ENCODE measurements at regions not wholly inside any gene's neighbourhood (a gene's known extent, or its start where the extent isn't known, plus 50 kb on each side); places are given as distances from the start of the nearest gene placed in this dataset.

DNA sequence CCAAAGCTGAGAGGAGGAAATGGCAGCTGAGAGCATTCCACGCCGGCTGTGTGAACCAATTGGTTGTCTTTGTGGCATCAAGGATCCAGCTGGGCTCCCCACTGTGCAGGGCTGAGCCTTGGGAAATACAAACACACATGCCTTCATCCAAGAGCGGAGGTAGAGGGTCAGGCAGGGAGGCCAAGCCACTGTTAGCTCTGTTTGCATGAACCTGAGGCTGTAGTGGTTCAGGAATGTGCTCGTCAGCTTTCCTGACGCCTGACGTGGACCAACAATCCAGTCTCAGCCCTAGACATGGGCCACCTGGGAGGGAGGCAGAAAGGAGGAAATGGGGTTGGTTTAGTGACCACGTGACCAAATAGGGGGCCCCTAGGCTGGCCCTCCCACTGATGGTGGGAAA lies 276.9 kb downstream of the TLE3 start:
- no peak for TF ChIP-seq CTCF (IDR thresholded peaks at IDR 0.05)
- Histone ChIP-seq H3K9me3 (no peaks in the 10 kb centered on the region), H3K27ac (no peak overlapping the region), H3K27me3 (no peaks in the 10 kb centered on the region), H3K4me3 (no peak overlapping the region), H3K36me3 (no peaks in the 10 kb centered on the region), H3K4me1 (no peaks in the 10 kb centered on the region)
- DNase-seq, result no peak
- intact Hi-C loops (cut with DNase I; ENCODE audit: low total_unique reads), result no loop called here

GRCh38 chr15:69823223-69823907 lies 274.4 kb downstream of the TLE3 start:
- intact Hi-C loops (cut with DNase I; ENCODE audit: low total_unique reads), result no loop called here
- Histone ChIP-seq H3K27me3 (no peaks in the 10 kb centered on the region), H3K4me3 (no peak overlapping the region), H3K27ac (no peak overlapping the region), H3K36me3 (no peaks in the 10 kb centered on the region), H3K9me3 (no peaks in the 10 kb centered on the region), H3K4me1 (no peaks in the 10 kb centered on the region)
- DNase-seq, result no peak
- no peak for TF ChIP-seq CTCF (IDR thresholded peaks at IDR 0.05)

DNA sequence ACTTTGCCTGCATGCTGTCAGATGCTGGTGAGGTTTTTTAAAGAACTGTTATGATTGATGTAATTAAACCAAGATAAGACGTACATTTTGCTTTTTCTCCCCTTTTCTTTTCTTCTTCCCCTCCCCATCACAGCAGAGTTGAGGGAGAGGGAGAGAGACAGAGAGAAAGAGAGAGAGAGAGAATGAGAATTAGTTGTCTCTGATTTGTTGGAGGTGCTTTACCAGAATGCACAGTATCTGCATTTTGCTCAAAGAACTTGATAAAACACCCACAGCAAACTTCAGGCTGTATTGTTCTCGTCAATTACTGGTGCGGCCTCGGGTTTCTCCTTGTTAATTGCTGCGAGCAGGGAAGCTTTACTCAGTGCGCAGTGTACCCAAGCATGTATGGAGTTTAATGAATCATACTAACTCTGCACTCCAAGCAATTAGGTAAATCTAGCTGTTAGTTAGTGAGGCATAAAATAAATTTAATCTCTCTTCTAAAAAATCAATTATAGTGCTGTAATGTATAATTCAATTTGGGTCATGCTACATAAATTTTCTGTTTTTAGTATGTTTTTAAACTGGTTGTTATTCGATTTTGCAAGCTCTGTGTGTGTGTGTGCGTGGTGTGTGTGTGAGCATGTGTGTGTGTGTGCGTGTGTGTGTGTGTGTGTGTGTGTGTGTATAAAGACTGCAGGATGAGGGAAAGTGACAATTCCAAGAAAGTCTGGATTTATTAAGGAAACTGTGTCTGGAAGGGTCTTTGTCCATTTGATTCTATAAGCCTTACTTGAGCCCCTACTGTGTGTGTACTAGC lies 273.4 kb downstream of the TLE3 start:
- no peaks in the 10 kb centered on the region for H3K36me3 ChIP-seq
- H3K27ac ChIP-seq, result no peak overlapping the region
- H3K4me1 ChIP-seq, result no peaks in the 10 kb centered on the region
- no peaks in the 10 kb centered on the region for H3K27me3 ChIP-seq
- DNase-seq, result no peak
- TF ChIP-seq CTCF (IDR thresholded peaks at IDR 0.05), result no peak
- intact Hi-C loops (cut with DNase I; ENCODE audit: low total_unique reads), result no loop called here
- H3K4me3 ChIP-seq, result no peak overlapping the region
- no peaks in the 10 kb centered on the region for H3K9me3 ChIP-seq

GRCh38 chr15:69824877-69825406 lies 272.8 kb downstream of the TLE3 start:
- no peaks in the 10 kb centered on the region for H3K36me3 ChIP-seq
- H3K9me3 ChIP-seq, result no peaks in the 10 kb centered on the region
- no peak for DNase-seq
- no peak overlapping the region for H3K4me3 ChIP-seq
- TF ChIP-seq CTCF (IDR thresholded peaks at IDR 0.05), result no peak
- H3K4me1 ChIP-seq, result no peaks in the 10 kb centered on the region
- no peak overlapping the region for H3K27ac ChIP-seq
- intact Hi-C loops (cut with DNase I; ENCODE audit: low total_unique reads), result no loop called here
- no peaks in the 10 kb centered on the region for H3K27me3 ChIP-seq

DNA sequence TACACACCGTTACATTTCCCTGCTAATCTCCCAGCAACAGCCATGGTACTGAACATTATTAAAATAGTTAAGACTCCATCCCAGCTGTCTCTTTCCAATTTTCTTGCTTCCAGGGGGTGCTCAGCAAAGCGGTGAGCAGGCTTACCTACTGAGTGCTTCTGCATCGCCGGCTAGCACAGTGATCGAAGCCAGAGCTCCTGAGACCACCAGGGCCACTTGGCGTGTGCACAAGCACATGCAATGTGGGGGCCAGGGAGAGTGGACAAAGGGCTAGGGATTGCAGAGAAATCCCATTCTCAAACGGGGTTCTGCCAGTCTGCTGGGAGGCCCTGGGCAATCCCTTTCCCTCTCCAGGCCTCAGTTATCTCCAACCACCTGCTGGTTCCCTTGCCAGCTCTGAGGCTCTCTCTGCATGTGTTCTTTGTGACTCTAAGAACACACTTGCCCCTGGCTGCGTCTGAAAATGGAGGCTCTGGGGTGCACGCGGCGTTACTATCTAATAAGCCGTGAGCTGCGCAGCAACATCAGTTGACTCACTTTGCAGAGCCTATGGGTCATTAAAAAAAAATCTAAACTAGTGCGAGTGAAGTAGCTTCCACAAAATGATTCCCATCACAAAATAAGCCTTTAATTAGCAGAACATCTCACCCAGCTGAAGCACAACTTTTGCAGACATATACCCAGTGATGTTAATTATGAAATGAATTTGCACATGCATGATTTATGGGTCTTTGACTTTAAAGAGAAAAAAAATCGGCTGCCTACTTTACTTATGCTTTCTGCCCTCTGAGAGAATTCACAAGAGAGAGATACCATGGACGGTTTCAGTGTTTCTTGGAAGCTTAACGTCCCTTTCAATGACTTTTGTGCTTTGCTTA lies 271.5 kb downstream of the TLE3 start:
- H3K27me3 ChIP-seq, result no peaks in the 10 kb centered on the region
- no peak overlapping the region for H3K4me3 ChIP-seq
- TF ChIP-seq CTCF (IDR thresholded peaks at IDR 0.05), result no peak
- no peaks in the 10 kb centered on the region for H3K36me3 ChIP-seq
- intact Hi-C loops (cut with DNase I; ENCODE audit: low total_unique reads), result no loop called here
- no peaks in the 10 kb centered on the region for H3K4me1 ChIP-seq
- no peak overlapping the region for H3K27ac ChIP-seq
- no peak for DNase-seq
- H3K9me3 ChIP-seq, result no peaks in the 10 kb centered on the region
